ENCODE measurements at regions not wholly inside any gene's neighbourhood (a gene's known extent, or its start where the extent isn't known, plus 50 kb on each side); places are given as distances from the start of the nearest gene placed in this dataset.

GRCh38 chr6:164887660-164888059 lies 421.7 kb downstream of the C6orf118 start:
- Mint-ChIP-seq H3K36me3 (ENCODE audit: low read depth) (no peaks in the 10 kb centered on the region), H3K9me3 (peaks cover 38% of the 10 kb centered on the region), H3K27me3 (no peaks in the 10 kb centered on the region), H3K4me3 (no peak overlapping the region), H3K4me1 (ENCODE audit: low read depth) (no peaks in the 10 kb centered on the region), H3K27ac (no peak overlapping the region)
- intact Hi-C loops (cut with micrococcal nuclease): no loop called here

GRCh38 chr6:164882236-164882635 lies 427.2 kb downstream of the C6orf118 start:
- Mint-ChIP-seq H3K27me3 (no peaks in the 10 kb centered on the region), H3K4me1 (ENCODE audit: low read depth) (no peaks in the 10 kb centered on the region), H3K27ac (no peak overlapping the region), H3K9me3 (peaks cover 35% of the 10 kb centered on the region), H3K4me3 (no peak overlapping the region), H3K36me3 (ENCODE audit: low read depth) (no peaks in the 10 kb centered on the region)
- intact Hi-C loops (cut with micrococcal nuclease): no loop called here

GRCh38 chr6:164871783-164872182 lies 437.6 kb downstream of the C6orf118 start:
- intact Hi-C loops (cut with micrococcal nuclease): no loop called here
- Mint-ChIP-seq H3K27ac (no peak overlapping the region), H3K4me1 (ENCODE audit: low read depth) (no peaks in the 10 kb centered on the region), H3K27me3 (no peaks in the 10 kb centered on the region), H3K36me3 (ENCODE audit: low read depth) (no peaks in the 10 kb centered on the region), H3K9me3 (peaks cover 52% of the 10 kb centered on the region), H3K4me3 (no peak overlapping the region)

GRCh38 chr6:164870164-164870563 lies 439.2 kb downstream of the C6orf118 start:
- no peaks in the 10 kb centered on the region for H3K27me3 Mint-ChIP-seq
- intact Hi-C loops (cut with micrococcal nuclease): no loop called here
- no peaks in the 10 kb centered on the region for H3K4me1 Mint-ChIP-seq (ENCODE audit: low read depth)
- no peak overlapping the region for H3K27ac Mint-ChIP-seq
- peaks cover 45% of the 10 kb centered on the region for H3K9me3 Mint-ChIP-seq
- no peak overlapping the region for H3K4me3 Mint-ChIP-seq
- H3K36me3 Mint-ChIP-seq (ENCODE audit: low read depth): no peaks in the 10 kb centered on the region

GRCh38 chr6:164861967-164862366 lies 447.4 kb downstream of the C6orf118 start:
- peaks cover 21% of the 10 kb centered on the region for H3K9me3 Mint-ChIP-seq
- no peaks in the 10 kb centered on the region for H3K4me1 Mint-ChIP-seq (ENCODE audit: low read depth)
- H3K36me3 Mint-ChIP-seq (ENCODE audit: low read depth): no peaks in the 10 kb centered on the region
- no peaks in the 10 kb centered on the region for H3K27me3 Mint-ChIP-seq
- H3K27ac Mint-ChIP-seq: no peak overlapping the region
- H3K4me3 Mint-ChIP-seq: no peak overlapping the region
- intact Hi-C loops (cut with micrococcal nuclease): no loop called here

GRCh38 chr6:164859816-164860215 lies 449.6 kb downstream of the C6orf118 start:
- Mint-ChIP-seq H3K4me3 (no peak overlapping the region), H3K4me1 (ENCODE audit: low read depth) (no peaks in the 10 kb centered on the region), H3K27me3 (no peaks in the 10 kb centered on the region), H3K27ac (no peak overlapping the region), H3K36me3 (ENCODE audit: low read depth) (no peaks in the 10 kb centered on the region), H3K9me3 (peaks cover 17% of the 10 kb centered on the region)
- intact Hi-C loops (cut with micrococcal nuclease): no loop called here

- H3K27ac Mint-ChIP-seq: no peak overlapping the region
- H3K27me3 Mint-ChIP-seq: no peaks in the 10 kb centered on the region
- H3K4me3 Mint-ChIP-seq: no peak overlapping the region
- no peaks in the 10 kb centered on the region for H3K36me3 Mint-ChIP-seq (ENCODE audit: low read depth)
- H3K9me3 Mint-ChIP-seq: no peaks in the 10 kb centered on the region
- H3K4me1 Mint-ChIP-seq (ENCODE audit: low read depth): no peaks in the 10 kb centered on the region
- intact Hi-C loops (cut with micrococcal nuclease): no loop called here
These were observed 453.3 kb downstream of the C6orf118 start for GRCh38 chr6:164856138-164856537.

GRCh38 chr6:164855281-164855680 lies 454.1 kb downstream of the C6orf118 start:
- intact Hi-C loops (cut with micrococcal nuclease): no loop called here
- Mint-ChIP-seq H3K4me1 (ENCODE audit: low read depth) (no peaks in the 10 kb centered on the region), H3K27me3 (no peaks in the 10 kb centered on the region), H3K4me3 (no peak overlapping the region), H3K27ac (no peak overlapping the region), H3K36me3 (ENCODE audit: low read depth) (no peaks in the 10 kb centered on the region), H3K9me3 (no peaks in the 10 kb centered on the region)

GRCh38 chr6:164854526-164854925 lies 454.9 kb downstream of the C6orf118 start:
- Mint-ChIP-seq H3K36me3 (ENCODE audit: low read depth) (no peaks in the 10 kb centered on the region), H3K4me1 (ENCODE audit: low read depth) (no peaks in the 10 kb centered on the region), H3K27me3 (no peaks in the 10 kb centered on the region), H3K27ac (no peak overlapping the region), H3K4me3 (no peak overlapping the region), H3K9me3 (peaks cover 2% of the 10 kb centered on the region)
- intact Hi-C loops (cut with micrococcal nuclease): no loop called here

GRCh38 chr6:164845773-164846172 lies 463.6 kb downstream of the C6orf118 start:
- intact Hi-C loops (cut with micrococcal nuclease): no loop called here
- Mint-ChIP-seq H3K27ac (no peak overlapping the region), H3K4me3 (no peak overlapping the region), H3K27me3 (no peaks in the 10 kb centered on the region), H3K4me1 (ENCODE audit: low read depth) (no peaks in the 10 kb centered on the region), H3K36me3 (ENCODE audit: low read depth) (no peaks in the 10 kb centered on the region), H3K9me3 (peaks cover 40% of the 10 kb centered on the region)

GRCh38 chr6:164842085-164842484 lies 467.3 kb downstream of the C6orf118 start:
- no peak overlapping the region for H3K27ac Mint-ChIP-seq
- H3K9me3 Mint-ChIP-seq: peaks cover 18% of the 10 kb centered on the region
- no peak overlapping the region for H3K4me3 Mint-ChIP-seq
- H3K27me3 Mint-ChIP-seq: no peaks in the 10 kb centered on the region
- intact Hi-C loops (cut with micrococcal nuclease): no loop called here
- H3K4me1 Mint-ChIP-seq (ENCODE audit: low read depth): no peaks in the 10 kb centered on the region
- no peaks in the 10 kb centered on the region for H3K36me3 Mint-ChIP-seq (ENCODE audit: low read depth)

GRCh38 chr6:164838068-164838615 lies 471.3 kb downstream of the C6orf118 start:
- H3K9me3 Mint-ChIP-seq: peaks cover 32% of the 10 kb centered on the region
- no peaks in the 10 kb centered on the region for H3K27me3 Mint-ChIP-seq
- no peaks in the 10 kb centered on the region for H3K4me1 Mint-ChIP-seq (ENCODE audit: low read depth)
- intact Hi-C loops (cut with micrococcal nuclease): no loop called here
- H3K36me3 Mint-ChIP-seq (ENCODE audit: low read depth): no peaks in the 10 kb centered on the region
- no peak overlapping the region for H3K27ac Mint-ChIP-seq
- H3K4me3 Mint-ChIP-seq: no peak overlapping the region

GRCh38 chr6:164836486-164836885 lies 472.9 kb downstream of the C6orf118 start:
- no peak overlapping the region for H3K4me3 Mint-ChIP-seq
- no peaks in the 10 kb centered on the region for H3K4me1 Mint-ChIP-seq (ENCODE audit: low read depth)
- intact Hi-C loops (cut with micrococcal nuclease): no loop called here
- peaks cover 41% of the 10 kb centered on the region for H3K9me3 Mint-ChIP-seq
- no peaks in the 10 kb centered on the region for H3K27me3 Mint-ChIP-seq
- no peaks in the 10 kb centered on the region for H3K36me3 Mint-ChIP-seq (ENCODE audit: low read depth)
- H3K27ac Mint-ChIP-seq: no peak overlapping the region

GRCh38 chr6:164832410-164832809 lies 477.0 kb downstream of the C6orf118 start:
- Mint-ChIP-seq H3K4me3 (no peak overlapping the region), H3K9me3 (peaks cover 52% of the 10 kb centered on the region), H3K27me3 (no peaks in the 10 kb centered on the region), H3K27ac (no peak overlapping the region), H3K4me1 (ENCODE audit: low read depth) (no peaks in the 10 kb centered on the region), H3K36me3 (ENCODE audit: low read depth) (no peaks in the 10 kb centered on the region)
- intact Hi-C loops (cut with micrococcal nuclease): no loop called here

- no peak overlapping the region for H3K4me3 Mint-ChIP-seq
- peaks cover 33% of the 10 kb centered on the region for H3K9me3 Mint-ChIP-seq
- no peak overlapping the region for H3K27ac Mint-ChIP-seq
- H3K27me3 Mint-ChIP-seq: no peaks in the 10 kb centered on the region
- H3K36me3 Mint-ChIP-seq (ENCODE audit: low read depth): no peaks in the 10 kb centered on the region
- no peaks in the 10 kb centered on the region for H3K4me1 Mint-ChIP-seq (ENCODE audit: low read depth)
- intact Hi-C loops (cut with micrococcal nuclease): no loop called here
These were observed 481.9 kb downstream of the C6orf118 start for GRCh38 chr6:164827537-164827936.
